GM12878 (cell line): ENCODE measurements at regions not wholly inside any gene's neighbourhood (a gene's known extent, or its start where the extent isn't known, plus 50 kb on each side); places are given as distances from the start of the nearest gene placed in this dataset.

Source experiments
- ATAC-seq: fragments of 200-7000 bp; cut with Tn5 transposase; 3 replicates; pipeline ENCODE4 v1.9.1; 2020; ENCODE audit warnings: mild to moderate bottlenecking, moderate library complexity
- BruUV-seq: library from RNA; stranded (reverse); fragments of 400-500 nt; replicated peaks from 2 replicates; lab custom pipeline; 2021; lab: Mats Ljungman, UMichigan
- CTCF ChIA-PET: fragments of 300-600 bp; sonication (Branson Sonifier 250); formaldehyde crosslinking; extraction: SDS; loops from one replicate; lab custom pipeline; 2021; ENCODE audit warnings: inconsistent platforms; lab: Yijun Ruan, JAX
- POLR2A ChIA-PET: fragments of 350-600 bp; formaldehyde crosslinking; extraction: SDS; loops from one replicate; lab custom pipeline; 2021; ENCODE audit warnings: inconsistent platforms; lab: Charles Lee
- RAD21 ChIA-PET: fragments of 300-600 bp; sonication (Branson Sonifier 250); formaldehyde crosslinking; loops from one replicate; lab custom pipeline; 2023; ENCODE audit warnings: antibody characterized with exemption; ENCODE audit not compliant: unreplicated experiment; lab: Charles Lee
- SMC1A ChIA-PET: fragments of 300-600 bp; sonication (Branson Sonifier 250); formaldehyde crosslinking; loops from one replicate; lab custom pipeline; 2023; ENCODE audit not compliant: unreplicated experiment, uncharacterized antibody; lab: Charles Lee
- DNase-seq: peaks from one replicate; pipeline ENCODE4 v3.0.0-alpha.2; 2011; ENCODE audit warnings: low read depth, low spot score
- FAIRE-seq: peaks from 3 replicates; lab custom pipeline; 2011; peaks lifted over from hg19 to GRCh38; lab: Jason Lieb, UNC
- H2AFZ ChIP-seq: 2 replicates; pipeline ENCODE4 v1.6.0; 2011; ENCODE audit warnings: low read depth, low read length, control low read depth; ENCODE audit not compliant: control insufficient read depth
- H3K27ac ChIP-seq: 2 replicates; pipeline ENCODE4 v1.5.1; 2011; ENCODE audit warnings: control low read depth; ENCODE audit not compliant: control insufficient read depth, insufficient read depth
- H3K27me3 ChIP-seq, 2 experiments: replicated peaks in 1 of 2; 2 replicates each; pipeline versions ENCODE4 v1.6.0 to v1.6.1; 2011; ENCODE audit warnings: low read length in 1 of 2; ENCODE audit not compliant: control insufficient read depth in 2 of 2, insufficient read depth in 2 of 2
- H3K36me3 ChIP-seq, 2 experiments: 2 replicates each; pipeline ENCODE4 v1.5.1; 2011; ENCODE audit warnings: low read length in 1 of 2; ENCODE audit not compliant: control insufficient read depth in 2 of 2, insufficient read depth in 2 of 2
- H3K4me1 ChIP-seq: 2 replicates; pipeline ENCODE4 v1.6.1; 2011; ENCODE audit warnings: mild to moderate bottlenecking, low read length, moderate library complexity, mixed read lengths; ENCODE audit not compliant: control insufficient read depth, insufficient read depth
- H3K4me2 ChIP-seq: 2 replicates; pipeline ENCODE4 v1.6.0; 2011; ENCODE audit warnings: control low read depth; ENCODE audit not compliant: control insufficient read depth, insufficient read depth
- H3K4me3 ChIP-seq: fragments of 200-600 bp; sonication (generic); 2 replicates; pipeline ENCODE4 v1.5.1; 2016
- H3K79me2 ChIP-seq: 2 replicates; pipeline ENCODE4 v1.6.0; 2011; ENCODE audit warnings: low read length; ENCODE audit not compliant: control insufficient read depth, insufficient read depth
- H3K9ac ChIP-seq: 2 replicates; pipeline ENCODE4 v1.8.0; 2011; ENCODE audit warnings: low read length, control low read depth, mixed read lengths; ENCODE audit not compliant: control insufficient read depth, insufficient read depth
- H3K9me3 ChIP-seq: replicated peaks from 3 replicates; pipeline ENCODE4 v1.5.1; 2011; ENCODE audit warnings: mild to moderate bottlenecking, low read length; ENCODE audit not compliant: control insufficient read depth, insufficient read depth
- H4K20me1 ChIP-seq: 2 replicates; pipeline ENCODE4 v1.6.0; 2011; ENCODE audit not compliant: control insufficient read depth, insufficient read depth
- ASH2L ChIP-seq: fragments of 300-600, 200-600 bp; sonication (generic); IDR thresholded peaks from 2 replicates; pipeline ENCODE4 v1.6.1; 2017; ENCODE audit warnings: low read depth, mild to moderate bottlenecking, borderline replicate concordance
- E2F4 ChIP-seq: IDR thresholded peaks from 2 replicates; pipeline ENCODE4 v1.6.1; 2012; ENCODE audit warnings: low read depth, low read length, improper control_type of control experiment
- EGR1 ChIP-seq, 2 experiments: IDR thresholded peaks; 1 replicate in 1 of 2; 2 replicates in 1 of 2; pipeline ENCODE4 v1.6.1; 2011 to 2012; ENCODE audit warnings: low read depth in 2 of 2, low read length in 2 of 2, borderline replicate concordance in 1 of 2, mild to moderate bottlenecking in 1 of 2, moderate library complexity in 1 of 2
- MTA3 ChIP-seq: IDR thresholded peaks from 2 replicates; pipeline ENCODE4 v1.6.1; 2012; ENCODE audit warnings: low read length, inconsistent platforms, borderline replicate concordance
- NBN ChIP-seq: fragments of 450-650 bp; IDR thresholded peaks from 2 replicates; pipeline ENCODE4 v1.6.1; 2016
- RELB ChIP-seq: fragments of 450-650 bp; IDR thresholded peaks from 2 replicates; pipeline ENCODE4 v1.6.1; 2017; ENCODE audit warnings: low read depth, mild to moderate bottlenecking, moderate library complexity
- SIN3A ChIP-seq: IDR thresholded peaks from 2 replicates; pipeline ENCODE4 v1.6.1; 2012; ENCODE audit warnings: low read depth, low read length, improper control_type of control experiment
- SP1 ChIP-seq: IDR thresholded peaks from one replicate; pipeline ENCODE4 v1.6.1; 2011; ENCODE audit warnings: low read depth, low read length
- ZNF687 ChIP-seq: fragments of 450-650 bp; IDR thresholded peaks from 2 replicates; pipeline ENCODE4 v1.6.1; 2017; ENCODE audit warnings: mild to moderate bottlenecking, moderate library complexity
- WGBS: methylation state at CpG from one replicate; pipeline ENCODE4 v1.1.6; 2016; ENCODE audit warnings: low lambda C conversion rate; ENCODE audit not compliant: insufficient replicate concordance, insufficient coverage; ENCODE audit errors: missing lambda C conversion rate; 5-methylcytosine and 5-hydroxymethylcytosine counted together
- in situ Hi-C: fragments of 300-500 bp; cut with MboI; formaldehyde crosslinking; loops from 9 replicates; pipeline ENCODE4 v1.14.3; 2018; ENCODE audit warnings: mixed read lengths
- intact Hi-C: fragments of 100-400 bp; cut with micrococcal nuclease; formaldehyde crosslinking; loops from one replicate; pipeline ENCODE4 v1.14.2; 2022; ENCODE audit not compliant: unreplicated experiment
- TF ChIP-seq, protein P1 (sequence below): IDR thresholded peaks from 2 replicates; pipeline ENCODE4 v1.6.1; 2012; ENCODE audit warnings: improper control_type of control experiment, low read depth, low read length; ENCODE audit not compliant: insufficient replicate concordance

DNA sequence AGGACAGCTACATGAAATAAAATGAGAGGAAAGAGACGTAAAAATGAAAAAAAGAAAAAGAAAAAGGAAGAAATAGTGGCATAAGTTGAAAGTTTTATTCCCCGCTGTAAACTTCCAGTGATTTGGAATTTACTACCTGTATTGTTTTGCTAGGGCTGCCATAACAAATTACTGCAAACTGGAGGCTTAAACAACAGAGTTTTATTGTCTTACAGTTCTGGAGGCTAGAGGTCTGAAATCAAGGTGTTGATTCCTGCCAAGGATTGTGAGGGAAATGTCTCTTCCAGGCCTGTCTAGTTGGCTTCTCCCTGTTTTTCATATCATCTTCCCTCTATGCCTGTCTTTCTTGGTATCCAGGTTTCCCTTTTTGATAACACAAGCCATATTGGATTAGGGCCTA is 119.4 kb upstream of the PACRGL start:
- BruUV-seq = no TSS peak
- ChIA-PET POLR2A (no interaction called here), RAD21 (no interaction called here), SMC1A (no interaction called here), CTCF (interaction anchor here (0.8 kb wide), 1 partner anchor 18 kb away, joined by 4 read pairs; no protein-coding TSS in a partner anchor)
- Histone ChIP-seq H4K20me1 (no peaks in the 10 kb centered on the region), H3K36me3 (no peaks in the 10 kb centered on the region), H2AFZ (no peak overlapping the region), H3K4me2 (no peak overlapping the region), H3K27ac (no peak overlapping the region), H3K9ac (no peak overlapping the region), H3K4me3 (no peak overlapping the region), H3K27me3 (no peaks in the 10 kb centered on the region), H3K4me1 (no peaks in the 10 kb centered on the region), H3K9me3 (no peaks in the 10 kb centered on the region), H3K79me2 (no peaks in the 10 kb centered on the region)
- WGBS = 46% methylated on average over 2 of the region's 2 CpGs
- ATAC-seq = no peak
- intact Hi-C loops = no loop called here
- TF ChIP-seq E2F4 (no peak), EGR1 (IDR thresholded peaks at IDR 0.05; ENCODE audit: borderline replicate concordance in 1 of 2, low read depth in 2 of 2, low read length in 2 of 2) (no peak), SIN3A (no peak), NBN (no peak), SP1 (no peak), ASH2L (no peak), ZNF687 (no peak), MTA3 (no peak), RELB (no peak)
- TF ChIP-seq, protein P1, sequence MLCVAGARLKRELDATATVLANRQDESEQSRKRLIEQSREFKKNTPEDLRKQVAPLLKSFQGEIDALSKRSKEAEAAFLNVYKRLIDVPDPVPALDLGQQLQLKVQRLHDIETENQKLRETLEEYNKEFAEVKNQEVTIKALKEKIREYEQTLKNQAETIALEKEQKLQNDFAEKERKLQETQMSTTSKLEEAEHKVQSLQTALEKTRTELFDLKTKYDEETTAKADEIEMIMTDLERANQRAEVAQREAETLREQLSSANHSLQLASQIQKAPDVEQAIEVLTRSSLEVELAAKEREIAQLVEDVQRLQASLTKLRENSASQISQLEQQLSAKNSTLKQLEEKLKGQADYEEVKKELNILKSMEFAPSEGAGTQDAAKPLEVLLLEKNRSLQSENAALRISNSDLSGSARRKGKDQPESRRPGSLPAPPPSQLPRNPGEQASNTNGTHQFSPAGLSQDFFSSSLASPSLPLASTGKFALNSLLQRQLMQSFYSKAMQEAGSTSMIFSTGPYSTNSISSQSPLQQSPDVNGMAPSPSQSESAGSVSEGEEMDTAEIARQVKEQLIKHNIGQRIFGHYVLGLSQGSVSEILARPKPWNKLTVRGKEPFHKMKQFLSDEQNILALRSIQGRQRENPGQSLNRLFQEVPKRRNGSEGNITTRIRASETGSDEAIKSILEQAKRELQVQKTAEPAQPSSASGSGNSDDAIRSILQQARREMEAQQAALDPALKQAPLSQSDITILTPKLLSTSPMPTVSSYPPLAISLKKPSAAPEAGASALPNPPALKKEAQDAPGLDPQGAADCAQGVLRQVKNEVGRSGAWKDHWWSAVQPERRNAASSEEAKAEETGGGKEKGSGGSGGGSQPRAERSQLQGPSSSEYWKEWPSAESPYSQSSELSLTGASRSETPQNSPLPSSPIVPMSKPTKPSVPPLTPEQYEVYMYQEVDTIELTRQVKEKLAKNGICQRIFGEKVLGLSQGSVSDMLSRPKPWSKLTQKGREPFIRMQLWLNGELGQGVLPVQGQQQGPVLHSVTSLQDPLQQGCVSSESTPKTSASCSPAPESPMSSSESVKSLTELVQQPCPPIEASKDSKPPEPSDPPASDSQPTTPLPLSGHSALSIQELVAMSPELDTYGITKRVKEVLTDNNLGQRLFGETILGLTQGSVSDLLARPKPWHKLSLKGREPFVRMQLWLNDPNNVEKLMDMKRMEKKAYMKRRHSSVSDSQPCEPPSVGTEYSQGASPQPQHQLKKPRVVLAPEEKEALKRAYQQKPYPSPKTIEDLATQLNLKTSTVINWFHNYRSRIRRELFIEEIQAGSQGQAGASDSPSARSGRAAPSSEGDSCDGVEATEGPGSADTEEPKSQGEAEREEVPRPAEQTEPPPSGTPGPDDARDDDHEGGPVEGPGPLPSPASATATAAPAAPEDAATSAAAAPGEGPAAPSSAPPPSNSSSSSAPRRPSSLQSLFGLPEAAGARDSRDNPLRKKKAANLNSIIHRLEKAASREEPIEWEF = no peak
- in situ Hi-C loops = no loop called here
- FAIRE-seq = no peak
- no peak for DNase-seq
